Neuronal stem cell (in vitro differentiated cells): ENCODE measurements at regions not wholly inside any gene's neighbourhood (a gene's known extent, or its start where the extent isn't known, plus 50 kb on each side); places are given as distances from the start of the nearest gene placed in this dataset.

ENCODE experiments used
- DNase-seq: peaks from one replicate; pipeline ENCODE4 v3.0.0-alpha.2; 2013; ENCODE audit warnings: low spot score
- H2AFZ ChIP-seq: one replicate; pipeline ENCODE4 v1.6.1; 2013; ENCODE audit warnings: mild to moderate bottlenecking, low read length, inconsistent platforms
- H2AK5ac ChIP-seq: 2 replicates; pipeline ENCODE4 v1.6.1; 2013; ENCODE audit warnings: low read depth, mild to moderate bottlenecking, inconsistent platforms, low read length, moderate library complexity, mixed read lengths
- H2BK120ac ChIP-seq: 2 replicates; pipeline ENCODE4 v1.6.1; 2013; ENCODE audit warnings: low read depth, mild to moderate bottlenecking, inconsistent platforms, low read length, moderate library complexity, mixed read lengths
- H2BK12ac ChIP-seq: one replicate; pipeline ENCODE4 v1.6.1; 2013; ENCODE audit warnings: low read length, inconsistent platforms
- H2BK15ac ChIP-seq: 2 replicates; pipeline ENCODE4 v1.6.1; 2013; ENCODE audit warnings: mild to moderate bottlenecking, low read length, inconsistent platforms, mixed read lengths
- H2BK5ac ChIP-seq: one replicate; pipeline ENCODE4 v1.6.1; 2013; ENCODE audit warnings: inconsistent platforms, mild to moderate bottlenecking, low read length, moderate library complexity
- H3K14ac ChIP-seq: one replicate; pipeline ENCODE4 v1.6.1; 2013; ENCODE audit warnings: low read length, inconsistent platforms
- H3K18ac ChIP-seq: 2 replicates; pipeline ENCODE4 v1.6.1; 2013; ENCODE audit warnings: low read length, inconsistent platforms
- H3K23ac ChIP-seq: 2 replicates; pipeline ENCODE4 v1.6.1; 2013; ENCODE audit warnings: low read depth, mild to moderate bottlenecking, mixed read lengths, low read length, inconsistent platforms; ENCODE audit not compliant: poor library complexity
- H3K27ac ChIP-seq: replicated peaks from 3 replicates; pipeline ENCODE4 v1.5.1; 2013; ENCODE audit warnings: low read length, inconsistent platforms
- H3K27me3 ChIP-seq, 3 experiments: 2 replicates each; pipeline ENCODE4 v1.6.1; 2013; ENCODE audit warnings: low read length in 3 of 3, mild to moderate bottlenecking in 2 of 3, inconsistent platforms in 1 of 3, low read depth in 1 of 3, mixed read lengths in 1 of 3, moderate library complexity in 1 of 3; ENCODE audit not compliant: control insufficient read depth in 3 of 3, insufficient read depth in 3 of 3
- H3K36me3 ChIP-seq, 2 donors: replicated peaks in 1 of 2; 2 replicates each; pipeline ENCODE4 v1.6.1; 2013; ENCODE audit warnings: low read length in 2 of 2; ENCODE audit not compliant: control insufficient read depth in 2 of 2, insufficient read depth in 2 of 2
- H3K4ac ChIP-seq: 2 replicates; pipeline ENCODE4 v1.6.1; 2013; ENCODE audit warnings: inconsistent platforms, mild to moderate bottlenecking, low read length, moderate library complexity
- H3K4me1 ChIP-seq, 2 donors: 1 replicate in 1 of 2; 2 replicates in 1 of 2; pipeline ENCODE4 v1.6.1; 2013; ENCODE audit warnings: low read length in 2 of 2, low read depth in 1 of 2; ENCODE audit not compliant: control insufficient read depth in 2 of 2, insufficient read depth in 1 of 2
- H3K4me2 ChIP-seq: one replicate; pipeline ENCODE4 v1.6.1; 2013; ENCODE audit warnings: mild to moderate bottlenecking, low read length, inconsistent platforms; ENCODE audit not compliant: insufficient read depth, poor library complexity, severe bottlenecking
- H3K4me3 ChIP-seq, 2 donors: 2 replicates each; pipeline ENCODE4 v1.5.1; 2013; ENCODE audit warnings: low read length in 2 of 2, mild to moderate bottlenecking in 2 of 2, inconsistent platforms in 1 of 2, moderate library complexity in 1 of 2
- H3K79me1 ChIP-seq: one replicate; pipeline ENCODE4 v1.6.1; 2013; ENCODE audit warnings: low read depth, mild to moderate bottlenecking, inconsistent platforms, low read length, moderate library complexity
- H3K9ac ChIP-seq: one replicate; pipeline ENCODE4 v1.6.1; 2013; ENCODE audit warnings: mild to moderate bottlenecking, low read depth, low read length, inconsistent platforms; ENCODE audit not compliant: poor library complexity
- H3K9me3 ChIP-seq, 2 donors: replicated peaks in 1 of 2; 2 replicates each; pipeline versions ENCODE3 to v1.6.1; 2013; ENCODE audit warnings: low read length in 2 of 2, mild to moderate bottlenecking in 2 of 2, inconsistent platforms in 1 of 2, low read depth in 1 of 2, mixed read lengths in 1 of 2, moderate library complexity in 1 of 2; ENCODE audit not compliant: control insufficient read depth in 2 of 2, insufficient read depth in 1 of 2
- H4K8ac ChIP-seq: one replicate; pipeline ENCODE4 v1.6.1; 2013; ENCODE audit warnings: low read depth, mild to moderate bottlenecking, inconsistent platforms, low read length, moderate library complexity
- H4K91ac ChIP-seq: one replicate; pipeline ENCODE4 v1.6.1; 2013; ENCODE audit warnings: low read length, low read depth, mild to moderate bottlenecking, inconsistent platforms; ENCODE audit not compliant: poor library complexity
- WGBS, 2 donors: extraction: QIAGEN DNeasy Blood & Tissue Kit; methylation state at CpG; one replicate each; pipeline ENCODE4 v1.1.7; 2013; ENCODE audit warnings: missing lambda C conversion rate in 2 of 2, mixed read lengths in 1 of 2; ENCODE audit not compliant: insufficient read length in 2 of 2, insufficient replicate concordance in 1 of 2; ENCODE audit errors: extremely low coverage in 2 of 2; 5-methylcytosine and 5-hydroxymethylcytosine counted together

- H3K4ac ChIP-seq = no peak overlapping the region
- no peak overlapping the region for H4K8ac ChIP-seq
- no peak overlapping the region for H2BK12ac ChIP-seq
- no peak overlapping the region for H4K91ac ChIP-seq
- H2AFZ ChIP-seq = no peak overlapping the region
- H3K9ac ChIP-seq = no peak overlapping the region
- H2BK15ac ChIP-seq = no peak overlapping the region
- DNase-seq = no peak
- H2BK5ac ChIP-seq = no peak overlapping the region
- no CpG with 5 or more reads among the region's 9 CpGs for WGBS, 2 donors
- H2AK5ac ChIP-seq = no peak overlapping the region
- H3K23ac ChIP-seq = no peak overlapping the region
- no peaks in the 10 kb centered on the region for H3K79me1 ChIP-seq
- no peaks in the 10 kb centered on the region for H3K36me3 ChIP-seq
- H3K14ac ChIP-seq = no peak overlapping the region
- no peak overlapping the region for H3K27ac ChIP-seq
- H3K9me3 ChIP-seq = peaks cover 0 to 2% of the 10 kb centered on the region in 2 donors
- H3K4me2 ChIP-seq = no peak overlapping the region
- no peaks in the 10 kb centered on the region for H3K27me3 ChIP-seq
- peaks cover 0 to 3% of the 10 kb centered on the region in 2 donors for H3K4me1 ChIP-seq
- no peak overlapping the region for H3K4me3 ChIP-seq
- no peak overlapping the region for H3K18ac ChIP-seq
- H2BK120ac ChIP-seq = no peak overlapping the region
These were observed 82.4 kb upstream of the TOX2 start for GRCh38 chr20:43832096-43832816.

- Histone ChIP-seq H3K27me3 (no peaks in the 10 kb centered on the region), H3K4ac (no peak overlapping the region), H3K18ac (peak overlapping the region; percentile 74), H2BK5ac (no peak overlapping the region), H2BK120ac (no peak overlapping the region), H4K8ac (no peak overlapping the region), H3K27ac (no peak overlapping the region), H3K79me1 (no peaks in the 10 kb centered on the region), H2AK5ac (no peak overlapping the region), H3K14ac (no peak overlapping the region), H3K4me1 (peaks cover 0 to 3% of the 10 kb centered on the region in 2 donors), H3K4me2 (no peak overlapping the region), H2BK15ac (no peak overlapping the region), H2AFZ (no peak overlapping the region), H3K9me3 (peaks cover 0 to 2% of the 10 kb centered on the region in 2 donors), H2BK12ac (no peak overlapping the region), H3K9ac (no peak overlapping the region), H3K36me3 (no peaks in the 10 kb centered on the region), H4K91ac (no peak overlapping the region), H3K23ac (no peak overlapping the region), H3K4me3 (no peak overlapping the region)
- no peak for DNase-seq
- WGBS, 2 donors = no CpG with 5 or more reads among the region's 14 CpGs
These were observed 83.1 kb upstream of the TOX2 start for GRCh38 chr20:43831481-43832065.

DNA sequence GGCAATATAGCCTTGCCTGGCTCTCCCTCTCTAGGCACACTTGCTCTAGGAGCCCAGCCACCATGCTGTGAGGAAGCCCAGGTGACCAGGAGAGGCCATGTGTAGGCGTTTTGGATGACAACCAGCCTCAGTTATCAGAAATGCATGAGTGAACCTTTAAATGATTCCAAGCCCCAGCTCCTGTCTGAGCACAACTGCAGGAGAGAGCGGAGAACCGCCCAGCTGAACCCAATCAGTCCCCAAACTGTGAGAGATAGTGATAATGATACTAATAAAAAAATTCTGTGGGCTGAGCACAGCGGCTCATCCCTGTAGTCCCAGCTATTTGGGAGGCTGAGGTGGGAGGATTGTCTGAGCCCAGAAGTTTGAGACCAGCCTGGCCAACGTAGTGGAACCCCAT, 83.8 kb upstream of the TOX2 start:
- H3K4me2 ChIP-seq = no peak overlapping the region
- H3K9ac ChIP-seq = no peak overlapping the region
- H2AFZ ChIP-seq = no peak overlapping the region
- H3K18ac ChIP-seq = no peak overlapping the region
- no peak overlapping the region for H3K23ac ChIP-seq
- H2BK120ac ChIP-seq = no peak overlapping the region
- H3K79me1 ChIP-seq = no peaks in the 10 kb centered on the region
- no peaks in the 10 kb centered on the region for H3K36me3 ChIP-seq
- H2BK15ac ChIP-seq = no peak overlapping the region
- no peak overlapping the region for H3K14ac ChIP-seq
- no peak overlapping the region for H2BK12ac ChIP-seq
- no peak overlapping the region for H2AK5ac ChIP-seq
- no peak overlapping the region for H3K4ac ChIP-seq
- H2BK5ac ChIP-seq = no peak overlapping the region
- no peaks in the 10 kb centered on the region for H3K27me3 ChIP-seq
- peaks cover 0 to 2% of the 10 kb centered on the region in 2 donors for H3K9me3 ChIP-seq
- H4K91ac ChIP-seq = no peak overlapping the region
- H3K27ac ChIP-seq = no peak overlapping the region
- no peak overlapping the region for H3K4me3 ChIP-seq
- no peak for DNase-seq
- H3K4me1 ChIP-seq = peaks cover 0 to 3% of the 10 kb centered on the region in 2 donors
- no CpG with 5 or more reads among the region's 5 CpGs for WGBS, 2 donors
- no peak overlapping the region for H4K8ac ChIP-seq

DNA sequence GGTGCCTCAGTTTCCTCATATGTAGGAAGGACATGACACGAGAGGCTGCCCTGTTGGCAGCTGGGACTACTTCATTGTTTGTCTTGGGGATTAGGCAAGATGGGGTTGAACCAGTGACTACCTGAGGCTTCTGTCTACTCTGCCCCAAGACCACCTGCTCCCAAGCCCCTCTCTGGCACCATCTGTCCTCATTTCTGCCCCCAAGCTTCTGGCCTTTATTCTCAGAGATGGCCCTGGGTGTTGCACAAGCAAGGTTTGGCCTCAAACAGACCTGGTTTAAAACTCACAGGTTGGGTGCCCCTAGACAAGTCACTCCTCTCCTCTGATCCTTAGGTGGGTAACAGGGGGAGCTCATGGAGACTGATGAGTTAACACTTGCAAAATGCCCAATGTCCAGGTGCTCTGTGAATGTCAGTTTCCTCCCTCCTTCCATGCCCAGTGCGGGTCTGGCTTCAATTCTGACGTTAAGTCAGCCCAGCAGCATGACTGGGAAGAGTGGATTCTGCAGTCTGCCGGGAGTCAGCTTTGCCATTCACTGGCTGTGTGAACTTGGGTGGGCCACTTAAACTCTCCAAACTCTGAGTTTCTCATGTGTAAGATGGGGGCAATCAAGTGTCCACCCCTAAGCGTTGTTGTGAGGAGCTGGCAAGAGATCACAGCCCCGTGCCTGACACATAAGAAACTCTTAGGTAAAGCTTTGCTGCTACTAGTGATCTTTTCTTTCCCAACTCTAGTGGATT, 84.5 kb upstream of the TOX2 start:
- no peaks in the 10 kb centered on the region for H3K79me1 ChIP-seq
- H2BK5ac ChIP-seq = no peak overlapping the region
- peak overlapping the region; percentile 22 for H2BK15ac ChIP-seq
- H3K18ac ChIP-seq = no peak overlapping the region
- H4K91ac ChIP-seq = no peak overlapping the region
- no CpG with 5 or more reads among the region's 6 CpGs for WGBS, 2 donors
- no peak for DNase-seq
- H3K23ac ChIP-seq = no peak overlapping the region
- no peak overlapping the region for H2BK120ac ChIP-seq
- no peak overlapping the region for H3K4me2 ChIP-seq
- peaks cover 0 to 3% of the 10 kb centered on the region in 2 donors for H3K4me1 ChIP-seq
- H2AFZ ChIP-seq = no peak overlapping the region
- no peak overlapping the region for H3K4me3 ChIP-seq
- no peak overlapping the region for H3K14ac ChIP-seq
- no peak overlapping the region for H2BK12ac ChIP-seq
- no peak overlapping the region for H3K4ac ChIP-seq
- H3K9ac ChIP-seq = no peak overlapping the region
- no peak overlapping the region for H4K8ac ChIP-seq
- no peaks in the 10 kb centered on the region for H3K27me3 ChIP-seq
- H2AK5ac ChIP-seq = no peak overlapping the region
- no peak overlapping the region for H3K27ac ChIP-seq
- H3K36me3 ChIP-seq = no peaks in the 10 kb centered on the region
- H3K9me3 ChIP-seq = peaks cover 0 to 2% of the 10 kb centered on the region in 2 donors
